ENCODE measurements at regions not wholly inside any gene's neighbourhood (a gene's known extent, or its start where the extent isn't known, plus 50 kb on each side); places are given as distances from the start of the nearest gene placed in this dataset.

- DNase-seq (ENCODE audit: low read depth, low spot score): no peak
- in situ Hi-C loops (cut with HindIII; ENCODE audit: low pct_unique_long_range_greater_than_20kb, low sequenced_read_pairs): no loop called here
Observed at GRCh38 chr9:13960011-13960765, 353.8 kb downstream of the NFIB start.

GRCh38 chr9:13958672-13959071 is 355.3 kb downstream of the NFIB start:
- in situ Hi-C loops (cut with HindIII; ENCODE audit: low pct_unique_long_range_greater_than_20kb, low sequenced_read_pairs): no loop called here
- no peak for DNase-seq (ENCODE audit: low read depth, low spot score)

GRCh38 chr9:13957089-13957488 is 356.9 kb downstream of the NFIB start:
- in situ Hi-C loops (cut with HindIII; ENCODE audit: low pct_unique_long_range_greater_than_20kb, low sequenced_read_pairs): no loop called here

GRCh38 chr9:13956107-13956506 is 357.8 kb downstream of the NFIB start:
- DNase-seq (ENCODE audit: low read depth, low spot score): no peak

More at GRCh38 chr9:13957089-13957488, 356.9 kb downstream of the NFIB start:
- no peak for DNase-seq (ENCODE audit: low read depth, low spot score)

GRCh38 chr9:13952906-13953305 is 361.0 kb downstream of the NFIB start:
- DNase-seq (ENCODE audit: low read depth, low spot score): no peak
- in situ Hi-C loops (cut with HindIII; ENCODE audit: low pct_unique_long_range_greater_than_20kb, low sequenced_read_pairs): no loop called here

More at GRCh38 chr9:13956107-13956506, 357.8 kb downstream of the NFIB start:
- in situ Hi-C loops (cut with HindIII; ENCODE audit: low pct_unique_long_range_greater_than_20kb, low sequenced_read_pairs): no loop called here

GRCh38 chr9:13948037-13948436 is 365.9 kb downstream of the NFIB start:
- in situ Hi-C loops (cut with HindIII; ENCODE audit: low pct_unique_long_range_greater_than_20kb, low sequenced_read_pairs): no loop called here
- DNase-seq (ENCODE audit: low read depth, low spot score): no peak

GRCh38 chr9:13943176-13943575 is 370.8 kb downstream of the NFIB start:
- in situ Hi-C loops (cut with HindIII; ENCODE audit: low pct_unique_long_range_greater_than_20kb, low sequenced_read_pairs): no loop called here

GRCh38 chr9:13942695-13943094 is 371.2 kb downstream of the NFIB start:
- in situ Hi-C loops (cut with HindIII; ENCODE audit: low pct_unique_long_range_greater_than_20kb, low sequenced_read_pairs): no loop called here
- DNase-seq (ENCODE audit: low read depth, low spot score): no peak

More at GRCh38 chr9:13943176-13943575, 370.8 kb downstream of the NFIB start:
- no peak for DNase-seq (ENCODE audit: low read depth, low spot score)

GRCh38 chr9:13942201-13942600 is 371.7 kb downstream of the NFIB start:
- DNase-seq (ENCODE audit: low read depth, low spot score): no peak
- in situ Hi-C loops (cut with HindIII; ENCODE audit: low pct_unique_long_range_greater_than_20kb, low sequenced_read_pairs): no loop called here

- DNase-seq (ENCODE audit: low read depth, low spot score): no peak
- in situ Hi-C loops (cut with HindIII; ENCODE audit: low pct_unique_long_range_greater_than_20kb, low sequenced_read_pairs): no loop called here
Observed at GRCh38 chr9:13941714-13942113, 372.2 kb downstream of the NFIB start.

GRCh38 chr9:13939701-13940490 is 374.0 kb downstream of the NFIB start:
- in situ Hi-C loops (cut with HindIII; ENCODE audit: low pct_unique_long_range_greater_than_20kb, low sequenced_read_pairs): no loop called here
- no peak for DNase-seq (ENCODE audit: low read depth, low spot score)

- in situ Hi-C loops (cut with HindIII; ENCODE audit: low pct_unique_long_range_greater_than_20kb, low sequenced_read_pairs): no loop called here
- peak; percentile 30 for DNase-seq (ENCODE audit: low read depth, low spot score)
Observed at GRCh38 chr9:13939134-13939533, 374.8 kb downstream of the NFIB start.

- in situ Hi-C loops (cut with HindIII; ENCODE audit: low pct_unique_long_range_greater_than_20kb, low sequenced_read_pairs): no loop called here
Observed at GRCh38 chr9:13934416-13934815, 379.5 kb downstream of the NFIB start.

GRCh38 chr9:13933268-13933656 is 380.7 kb downstream of the NFIB start:
- in situ Hi-C loops (cut with HindIII; ENCODE audit: low pct_unique_long_range_greater_than_20kb, low sequenced_read_pairs): no loop called here
- DNase-seq (ENCODE audit: low read depth, low spot score): no peak

More at GRCh38 chr9:13934416-13934815, 379.5 kb downstream of the NFIB start:
- no peak for DNase-seq (ENCODE audit: low read depth, low spot score)

- no peak for DNase-seq (ENCODE audit: low read depth, low spot score)
Observed at GRCh38 chr9:13932528-13933267, 381.2 kb downstream of the NFIB start.

GRCh38 chr9:13929013-13929412 is 384.9 kb downstream of the NFIB start:
- no peak for DNase-seq (ENCODE audit: low read depth, low spot score)
- in situ Hi-C loops (cut with HindIII; ENCODE audit: low pct_unique_long_range_greater_than_20kb, low sequenced_read_pairs): no loop called here

More at GRCh38 chr9:13932528-13933267, 381.2 kb downstream of the NFIB start:
- in situ Hi-C loops (cut with HindIII; ENCODE audit: low pct_unique_long_range_greater_than_20kb, low sequenced_read_pairs): no loop called here

GRCh38 chr9:13923381-13923780 is 390.6 kb downstream of the NFIB start:
- DNase-seq (ENCODE audit: low read depth, low spot score): no peak
- in situ Hi-C loops (cut with HindIII; ENCODE audit: low pct_unique_long_range_greater_than_20kb, low sequenced_read_pairs): no loop called here

GRCh38 chr9:13920557-13920956 is 393.4 kb downstream of the NFIB start:
- no peak for DNase-seq (ENCODE audit: low read depth, low spot score)
- in situ Hi-C loops (cut with HindIII; ENCODE audit: low pct_unique_long_range_greater_than_20kb, low sequenced_read_pairs): no loop called here
